ENCODE measurements at regions not wholly inside any gene's neighbourhood (a gene's known extent, or its start where the extent isn't known, plus 50 kb on each side); places are given as distances from the start of the nearest gene placed in this dataset.
"Not testable (repeated sequence)": the region's sequence is repeated elsewhere in the genome, so short reads cannot be mapped to it uniquely, and the experiment has no call there.

DNA sequence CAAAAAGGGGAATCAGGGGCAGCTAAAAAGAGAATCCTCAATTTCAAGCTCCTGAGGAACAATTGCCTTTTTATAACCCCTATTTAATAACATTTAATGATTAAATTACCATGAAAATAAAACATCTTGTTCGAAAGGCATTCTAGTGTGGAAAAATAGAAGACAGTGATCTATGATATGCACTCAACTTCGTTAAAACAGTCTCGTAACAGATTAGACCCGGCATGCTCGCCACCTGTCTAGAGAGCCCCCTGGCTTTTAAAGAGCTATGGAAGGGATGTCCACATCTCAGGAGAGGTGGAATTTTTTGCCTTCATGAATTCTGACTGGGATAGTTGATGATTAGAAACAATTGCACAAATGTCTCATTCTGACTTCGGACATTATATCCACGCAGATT lies 153.7 kb upstream of the MDFIC2 start:
- no peak for FAIRE-seq

DNA sequence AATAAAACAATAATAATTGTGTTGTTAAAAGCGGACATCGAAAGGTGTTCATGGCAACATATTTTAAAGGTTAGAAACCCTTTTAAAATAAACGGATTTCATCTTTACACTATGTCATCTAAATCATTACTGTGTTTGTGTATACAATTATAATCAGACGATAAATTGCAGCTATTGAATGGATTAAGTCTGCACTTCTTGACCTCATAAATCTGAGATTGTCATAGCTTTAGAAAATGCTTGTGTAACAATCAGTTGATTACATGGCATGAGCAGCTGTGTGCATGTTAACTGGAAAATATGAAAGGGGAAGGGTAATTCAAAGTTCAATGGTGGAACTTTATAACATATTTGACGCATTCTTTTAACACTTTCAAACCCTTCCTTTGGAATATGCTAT lies 152.4 kb upstream of the MDFIC2 start:
- FAIRE-seq = no peak

- no peak for FAIRE-seq
These were observed 152.0 kb upstream of the MDFIC2 start for GRCh38 chr3:70464465-70464864.

GRCh38 chr3:70450220-70450619 lies 137.8 kb upstream of the MDFIC2 start:
- not testable (repeated sequence) for FAIRE-seq

DNA sequence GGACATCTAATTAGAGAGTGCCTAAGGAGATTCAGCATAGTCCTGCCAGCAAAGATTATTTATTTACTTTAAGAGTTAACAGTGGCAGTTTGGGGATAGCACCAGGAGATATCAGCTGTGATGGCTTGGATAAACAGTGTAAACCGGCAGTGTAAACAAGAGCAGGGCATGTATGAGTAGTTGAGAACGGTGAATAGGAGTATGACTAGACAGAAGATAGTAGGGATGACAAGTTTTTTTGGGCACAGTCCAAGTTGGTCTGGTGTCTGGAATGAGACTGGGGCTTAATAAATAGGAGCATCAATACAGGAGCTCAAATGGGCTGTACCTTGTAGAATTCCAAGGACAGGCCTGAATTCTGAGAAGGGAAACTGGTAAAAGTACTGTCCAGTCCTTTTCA lies 123.0 kb upstream of the MDFIC2 start:
- not testable (repeated sequence) for FAIRE-seq

DNA sequence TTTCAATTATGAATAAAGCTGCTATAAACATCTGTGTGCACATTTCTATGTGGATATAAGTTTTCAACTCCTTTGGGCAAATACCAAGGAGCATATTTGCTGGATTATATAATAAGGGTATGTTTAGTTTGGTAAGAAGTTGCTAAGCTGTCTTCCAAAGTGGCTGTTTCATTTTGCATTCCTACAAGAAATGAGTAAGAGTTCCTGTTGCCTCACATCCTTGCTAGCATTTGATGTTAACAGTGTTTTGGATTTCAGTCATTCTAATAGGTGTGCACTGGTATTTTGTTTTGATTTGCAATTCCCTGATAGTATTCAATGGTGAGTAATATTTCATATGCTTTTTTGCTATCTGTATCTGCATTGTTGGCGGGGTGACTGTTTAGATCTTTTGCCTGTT lies 120.7 kb upstream of the MDFIC2 start:
- no peak for FAIRE-seq

- FAIRE-seq = no peak
These were observed 119.5 kb upstream of the MDFIC2 start for GRCh38 chr3:70431911-70432310.

GRCh38 chr3:70426071-70426470 lies 113.6 kb upstream of the MDFIC2 start:
- no peak for FAIRE-seq

GRCh38 chr3:70421506-70421905 lies 109.1 kb upstream of the MDFIC2 start:
- no peak for FAIRE-seq

- FAIRE-seq = no peak
These were observed 96.6 kb upstream of the MDFIC2 start for GRCh38 chr3:70409018-70409417.

DNA sequence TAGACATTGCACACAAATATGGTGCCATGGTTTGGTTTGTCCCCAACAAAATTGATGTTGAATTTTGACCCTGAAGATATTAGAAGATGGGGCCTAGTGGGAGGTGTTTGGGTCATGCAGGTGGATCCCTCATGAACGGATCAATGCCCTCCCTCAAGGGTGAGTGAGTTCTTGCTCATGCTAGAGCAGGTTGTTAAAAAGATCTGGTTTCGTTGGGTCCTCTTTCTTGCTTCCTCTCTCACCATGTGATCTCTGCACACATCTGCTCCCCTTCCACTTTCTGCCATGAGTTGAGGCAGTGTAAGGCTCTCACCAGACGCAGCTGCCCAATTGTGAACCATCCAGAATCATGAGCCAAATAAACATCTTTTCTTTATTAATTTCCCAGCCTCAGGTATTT lies 87.8 kb upstream of the MDFIC2 start:
- no peak for FAIRE-seq

DNA sequence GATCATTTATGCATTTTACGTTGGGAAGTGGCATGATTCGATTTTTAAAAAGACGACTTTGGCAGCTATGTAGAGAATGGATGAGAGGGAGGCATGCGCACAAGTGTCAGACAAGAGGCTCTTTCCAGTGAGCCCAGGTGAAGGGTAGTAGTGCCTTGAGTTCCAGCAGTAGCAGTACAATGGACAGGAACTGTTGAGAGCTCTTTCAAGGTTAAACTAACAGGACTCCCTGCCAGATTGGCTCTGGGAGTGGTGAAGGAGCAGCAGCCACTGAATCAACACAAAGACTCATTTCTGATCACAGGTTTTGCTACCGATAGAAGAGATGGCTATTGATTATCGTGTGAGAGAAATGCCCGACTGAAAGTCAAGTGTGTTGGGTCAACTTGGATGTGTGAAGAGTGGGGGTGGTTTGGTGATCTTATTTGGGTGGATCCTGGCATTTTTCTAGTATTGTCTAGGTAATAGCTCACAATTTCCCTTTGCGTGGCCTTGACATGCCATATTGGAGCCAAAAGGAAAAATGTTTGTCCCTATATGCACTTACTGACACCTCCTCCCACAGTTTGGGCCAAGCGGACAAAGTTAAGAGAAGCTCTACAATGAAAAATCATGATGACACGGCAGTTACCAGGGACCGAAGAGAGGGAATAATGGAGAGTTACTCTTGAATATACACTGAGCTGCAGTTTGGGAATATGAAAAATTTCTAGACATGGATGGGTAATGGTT lies 81.6 kb upstream of the MDFIC2 start:
- FAIRE-seq = no peak

GRCh38 chr3:70392227-70392626 lies 79.8 kb upstream of the MDFIC2 start:
- FAIRE-seq = no peak

- FAIRE-seq = no peak
These were observed 75.5 kb upstream of the MDFIC2 start for GRCh38 chr3:70387889-70388288.

DNA sequence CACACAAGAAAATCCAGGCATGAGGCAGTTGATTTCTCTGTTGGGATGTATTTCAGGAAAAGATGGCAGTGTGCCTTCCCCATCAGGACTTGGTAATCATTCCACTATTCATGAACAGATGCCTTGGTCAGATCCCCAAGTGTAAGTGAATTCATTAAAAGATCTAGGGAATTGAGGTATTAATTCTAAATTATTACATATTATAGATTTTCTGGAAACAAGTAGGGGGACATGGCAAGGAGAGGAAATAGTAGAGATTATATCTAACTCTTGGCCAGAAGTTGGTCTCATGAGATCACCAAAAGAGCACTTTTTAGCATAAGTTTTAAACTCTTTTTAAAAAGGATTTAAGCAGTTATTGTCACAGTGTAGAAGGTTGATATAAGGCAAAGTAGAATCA lies 74.4 kb upstream of the MDFIC2 start:
- FAIRE-seq = no peak

- no peak for FAIRE-seq
These were observed 73.6 kb upstream of the MDFIC2 start for GRCh38 chr3:70386043-70386442.

DNA sequence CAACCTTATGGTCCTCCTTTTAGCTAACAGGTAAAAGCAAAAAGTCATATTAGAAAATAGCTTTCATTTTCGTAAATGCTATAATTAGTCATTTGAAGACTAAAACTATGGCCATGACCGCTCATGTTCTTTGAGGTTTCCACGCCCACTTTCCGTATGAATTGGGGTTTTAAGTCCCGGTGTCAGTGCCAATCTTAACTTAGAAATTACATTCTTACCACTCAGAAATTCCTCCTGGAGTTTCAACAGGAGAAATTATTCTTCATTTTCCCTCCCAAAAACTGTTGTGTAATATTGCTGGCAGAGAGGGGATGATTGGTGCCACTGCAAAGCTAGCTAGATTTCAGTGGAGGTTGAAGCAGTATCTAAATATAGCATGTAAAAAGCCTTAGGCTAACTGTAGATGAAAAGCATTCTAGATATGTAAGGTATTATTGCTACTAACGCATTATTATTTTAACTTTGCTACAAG lies 71.0 kb upstream of the MDFIC2 start:
- FAIRE-seq = no peak

DNA sequence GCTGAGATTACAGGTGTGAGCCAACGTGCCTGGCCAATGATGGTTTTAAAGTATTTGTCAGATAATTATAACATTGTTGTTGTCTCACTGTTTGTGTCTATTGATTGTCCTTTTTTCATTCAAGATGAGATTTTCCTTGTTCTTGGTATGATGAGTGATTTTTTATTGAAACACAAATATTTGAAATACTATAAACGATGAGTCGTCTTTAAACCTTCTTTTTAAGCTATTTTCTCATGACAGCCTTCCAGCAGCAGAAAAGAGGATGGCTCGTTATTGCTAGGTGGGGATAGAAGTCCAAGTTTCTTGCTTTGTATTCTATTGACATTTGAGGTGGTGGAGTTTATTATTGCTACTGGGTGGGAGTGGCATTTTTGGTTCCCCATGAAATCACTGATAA lies 61.7 kb upstream of the MDFIC2 start:
- no peak for FAIRE-seq

Data from islet of Langerhans (tissue), 1 donor.